Naive thymus-derived CD4-positive, alpha-beta T cell (primary cell): ENCODE measurements at regions not wholly inside any gene's neighbourhood (a gene's known extent, or its start where the extent isn't known, plus 50 kb on each side); places are given as distances from the start of the nearest gene placed in this dataset.

Experiments used
- ATAC-seq: fragments of 150-1000 bp; cut with Tn5 transposase; 2 replicates; pipeline ENCODE4 v1.10.0; 2021; ENCODE audit warnings: mild to moderate bottlenecking, moderate library complexity
- CTCF ChIA-PET: fragments of 350-600 bp; sonication (Branson Sonifier 250); formaldehyde crosslinking; loops from one replicate; lab custom pipeline; 2021; ENCODE audit warnings: antibody characterized with exemption; lab: Charles Lee
- POLR2A ChIA-PET: fragments of 350-600 bp; sonication (Branson Sonifier 250); formaldehyde crosslinking; loops from one replicate; lab custom pipeline; 2021; ENCODE audit warnings: antibody characterized with exemption, inconsistent platforms; lab: Charles Lee
- DNase-seq, 9 donors: peaks; one replicate each; pipeline versions ENCODE4 v3.0.0 to v3.0.0-alpha.2; 2020 to 2022; ENCODE audit warnings: mixed read lengths in 1 of 9
- H3K27ac ChIP-seq: one replicate; pipeline ENCODE4 v1.7.0; 2013; ENCODE audit warnings: mild to moderate bottlenecking, low read depth, low read length, moderate library complexity
- H3K27me3 ChIP-seq, 2 donors: one replicate each; pipeline ENCODE4 v1.7.0; 2013; ENCODE audit warnings: low read length in 2 of 2, mild to moderate bottlenecking in 2 of 2, moderate library complexity in 2 of 2; ENCODE audit not compliant: control insufficient read depth in 2 of 2, insufficient read depth in 2 of 2
- H3K36me3 ChIP-seq, 3 experiments: 1 replicate in 2 of 3; 2 replicates in 1 of 3; pipeline ENCODE4 v1.7.0; 2013; ENCODE audit warnings: low read length in 3 of 3, mild to moderate bottlenecking in 3 of 3, moderate library complexity in 1 of 3; ENCODE audit not compliant: insufficient read depth in 3 of 3, control insufficient read depth in 2 of 3
- H3K4me1 ChIP-seq, 2 donors: one replicate each; pipeline ENCODE4 v1.7.0; 2013; ENCODE audit warnings: low read length in 2 of 2, mild to moderate bottlenecking in 2 of 2, moderate library complexity in 1 of 2; ENCODE audit not compliant: control insufficient read depth in 2 of 2, insufficient read depth in 2 of 2
- H3K4me3 ChIP-seq: 2 replicates; pipeline ENCODE4 v1.7.0; 2013; ENCODE audit warnings: mild to moderate bottlenecking, low read length
- H3K9me3 ChIP-seq, 3 experiments: 1 replicate in 2 of 3; 2 replicates in 1 of 3; pipeline ENCODE4 v1.7.0; 2013; ENCODE audit warnings: low read length in 3 of 3; ENCODE audit not compliant: control insufficient read depth in 2 of 3
- H3K27ac Mint-ChIP-seq, 9 donors: one replicate each; pipeline ENCODE4 v1.8.0; 2020 to 2022; ENCODE audit warnings: mixed read lengths in 9 of 9, mild to moderate bottlenecking in 8 of 9, moderate library complexity in 5 of 9, inconsistent platforms in 2 of 9
- H3K27me3 Mint-ChIP-seq, 5 donors: one replicate each; pipeline ENCODE4 v1.8.0; 2021 to 2022; ENCODE audit warnings: mixed read lengths in 5 of 5, mild to moderate bottlenecking in 1 of 5
- H3K36me3 Mint-ChIP-seq, 5 donors: one replicate each; pipeline ENCODE4 v1.8.0; 2020 to 2022; ENCODE audit warnings: mixed read lengths in 5 of 5, mild to moderate bottlenecking in 3 of 5, inconsistent platforms in 1 of 5
- H3K4me1 Mint-ChIP-seq, 7 donors: one replicate each; pipeline ENCODE4 v1.8.0; 2020 to 2022; ENCODE audit warnings: mixed read lengths in 7 of 7, mild to moderate bottlenecking in 3 of 7, inconsistent platforms in 1 of 7
- H3K4me3 Mint-ChIP-seq, 10 donors: one replicate each; pipeline ENCODE4 v1.8.0; 2020 to 2022; ENCODE audit warnings: mild to moderate bottlenecking in 10 of 10, mixed read lengths in 10 of 10, moderate library complexity in 6 of 10, inconsistent platforms in 2 of 10
- H3K9me3 Mint-ChIP-seq, 11 donors: one replicate each; pipeline ENCODE4 v1.8.0; 2020 to 2022; ENCODE audit warnings: mixed read lengths in 11 of 11, mild to moderate bottlenecking in 4 of 11, inconsistent platforms in 1 of 11, moderate library complexity in 1 of 11
- intact Hi-C, 2 donors: fragments of 100-400 bp; cut with micrococcal nuclease; formaldehyde crosslinking; loops; one replicate each; pipeline ENCODE4 v1.15.1; 2023

DNA sequence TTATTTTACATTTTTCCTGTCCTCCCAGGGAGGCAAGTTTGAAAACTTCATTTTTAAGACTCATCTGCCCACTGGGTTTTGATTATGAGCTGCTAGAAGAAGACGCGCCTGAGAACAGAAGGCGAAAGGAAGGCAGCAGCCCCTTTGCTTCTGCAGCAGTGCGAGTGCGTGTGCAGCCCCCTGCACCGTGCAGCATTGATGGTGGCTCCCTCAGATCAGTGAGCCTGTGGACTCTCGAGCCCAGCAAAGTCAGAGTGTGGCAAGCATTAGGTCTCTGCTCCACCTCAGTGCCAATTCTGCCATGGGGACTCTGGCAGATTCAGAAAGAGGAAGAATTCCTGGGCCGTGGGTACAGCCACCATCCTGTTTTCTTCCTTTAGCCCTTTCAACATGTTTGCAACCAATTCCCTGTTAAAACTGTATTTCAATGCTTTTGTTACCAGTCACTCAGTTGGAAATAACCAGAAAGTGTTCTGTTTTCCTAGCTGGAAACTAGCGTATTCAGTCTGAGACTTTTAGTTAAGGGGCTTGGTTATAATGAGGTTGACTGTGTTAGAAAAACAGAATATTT, 134.8 kb upstream of the OGFRL1 start:
- Histone ChIP-seq H3K4me3 (no peak overlapping the region), H3K9me3 (no peaks in the 10 kb centered on the region), H3K27ac (no peak overlapping the region), H3K36me3 (no peaks in the 10 kb centered on the region), H3K27me3 (no peaks in the 10 kb centered on the region), H3K4me1 (no peaks in the 10 kb centered on the region)
- CTCF ChIA-PET = interaction anchor here (0.6 kb wide), 1 partner anchor 22 kb away, joined by 4 read pairs; no protein-coding TSS in a partner anchor
- H3K4me1 Mint-ChIP-seq = no peaks in the 10 kb centered on the region
- intact Hi-C loops = no loop called here
- H3K27ac Mint-ChIP-seq = no peak overlapping the region
- POLR2A ChIA-PET = no interaction called here
- H3K4me3 Mint-ChIP-seq = no peak overlapping the region
- no peaks in the 10 kb centered on the region for H3K36me3 Mint-ChIP-seq
- H3K9me3 Mint-ChIP-seq = no peaks in the 10 kb centered on the region
- no peak for DNase-seq
- ATAC-seq = no peak
- peaks cover 0 to 7% (median 0%) of the 10 kb centered on the region in 5 donors for H3K27me3 Mint-ChIP-seq

DNA sequence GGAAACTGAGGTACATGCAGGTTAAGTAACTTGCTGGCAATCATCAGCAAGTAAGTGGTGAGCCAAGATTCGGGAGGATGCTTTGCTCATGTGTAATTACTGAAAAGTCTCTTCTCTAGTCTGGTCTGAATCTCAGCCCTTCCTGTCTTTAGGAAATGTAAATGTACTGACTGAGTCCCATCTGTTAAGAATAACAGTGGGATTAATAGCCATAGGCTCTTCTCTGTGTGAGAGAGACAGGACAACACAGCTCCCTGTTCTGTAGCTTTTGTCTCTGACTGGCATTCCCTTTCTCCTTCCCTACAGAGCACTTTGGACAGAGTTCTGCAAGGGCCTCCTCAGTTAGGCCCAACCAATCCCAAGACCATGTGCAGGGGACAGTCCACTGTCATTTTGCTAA, 131.3 kb upstream of the OGFRL1 start:
- Histone ChIP-seq H3K27me3 (no peaks in the 10 kb centered on the region), H3K4me1 (no peaks in the 10 kb centered on the region), H3K4me3 (no peak overlapping the region), H3K27ac (no peak overlapping the region), H3K36me3 (no peaks in the 10 kb centered on the region), H3K9me3 (no peaks in the 10 kb centered on the region)
- DNase-seq (no peak), ATAC-seq (no peak)
- no peak overlapping the region for H3K27ac Mint-ChIP-seq
- no peaks in the 10 kb centered on the region for H3K36me3 Mint-ChIP-seq
- H3K27me3 Mint-ChIP-seq = peaks cover 0 to 7% (median 0%) of the 10 kb centered on the region in 5 donors
- H3K9me3 Mint-ChIP-seq = no peaks in the 10 kb centered on the region
- intact Hi-C loops = no loop called here
- ChIA-PET CTCF (no interaction called here), POLR2A (no interaction called here)
- H3K4me1 Mint-ChIP-seq = no peaks in the 10 kb centered on the region
- no peak overlapping the region for H3K4me3 Mint-ChIP-seq

DNA sequence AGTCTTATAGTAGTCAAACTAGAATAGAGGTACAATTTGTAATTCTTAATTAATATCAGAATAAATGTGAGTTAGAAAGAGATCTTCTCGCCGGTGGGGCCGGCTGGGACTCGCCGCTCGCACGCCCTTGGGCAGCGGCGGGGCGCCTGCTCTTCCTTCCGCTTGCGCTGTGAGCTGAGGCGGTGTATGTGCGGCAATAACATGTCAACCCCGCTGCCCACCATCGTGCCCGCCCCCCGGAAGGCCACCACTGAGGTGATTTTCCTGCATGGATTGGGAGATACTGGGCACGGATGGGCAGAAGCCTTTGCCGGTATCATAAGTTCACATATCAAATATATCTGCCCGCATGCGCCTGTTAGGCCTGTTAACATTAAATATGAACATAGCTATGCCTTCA, 123.7 kb upstream of the OGFRL1 start:
- intact Hi-C loops = no loop called here
- Mint-ChIP-seq H3K36me3 (no peaks in the 10 kb centered on the region), H3K4me1 (no peaks in the 10 kb centered on the region)

DNA sequence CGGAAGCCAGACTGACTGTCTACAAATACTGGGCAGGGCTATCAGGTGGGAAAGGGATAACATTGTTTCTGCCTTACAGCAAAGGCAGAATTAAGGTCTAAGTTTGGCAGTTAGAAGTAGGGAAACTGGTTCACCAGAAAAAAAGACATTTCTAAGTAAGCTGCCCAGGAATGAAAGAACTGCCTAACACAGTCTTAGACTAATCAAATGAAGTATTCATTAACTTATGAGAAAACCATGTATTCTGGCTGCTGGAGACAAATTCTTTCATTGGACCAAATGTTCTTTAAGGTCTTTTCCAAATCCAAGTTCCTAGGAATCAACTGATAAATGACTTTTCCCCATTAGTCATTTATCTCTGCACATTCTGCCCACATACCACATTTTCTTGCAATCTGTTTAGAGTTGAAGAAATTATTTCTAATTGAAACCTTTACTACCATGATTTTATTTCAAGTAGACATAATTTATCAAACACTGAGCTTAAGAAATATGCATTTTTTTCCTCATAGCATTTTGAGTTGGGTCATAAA, 120.3 kb upstream of the OGFRL1 start:
- Histone ChIP-seq H3K9me3 (no peaks in the 10 kb centered on the region), H3K4me1 (no peaks in the 10 kb centered on the region), H3K36me3 (no peaks in the 10 kb centered on the region), H3K27me3 (no peaks in the 10 kb centered on the region), H3K4me3 (no peak overlapping the region), H3K27ac (no peak overlapping the region)
- H3K27ac Mint-ChIP-seq = no peak overlapping the region
- CTCF ChIA-PET = no interaction called here
- H3K36me3 Mint-ChIP-seq = no peaks in the 10 kb centered on the region
- H3K9me3 Mint-ChIP-seq = peaks cover 0 to 2% (median 0%) of the 10 kb centered on the region in 11 donors
- intact Hi-C loops = no loop called here
- peaks cover 0 to 15% (median 5%) of the 10 kb centered on the region in 5 donors for H3K27me3 Mint-ChIP-seq
- POLR2A ChIA-PET = no interaction called here
- no peak for DNase-seq
- ATAC-seq = no peak
- H3K4me1 Mint-ChIP-seq = no peaks in the 10 kb centered on the region
- H3K4me3 Mint-ChIP-seq = no peak overlapping the region

More for the DNA sequence above, 123.7 kb upstream of the OGFRL1 start:
- Mint-ChIP-seq H3K9me3 (peaks cover 0 to 2% (median 0%) of the 10 kb centered on the region in 11 donors), H3K27ac (no peak overlapping the region), H3K4me3 (no peak overlapping the region), H3K27me3 (peaks cover 0 to 16% (median 7%) of the 10 kb centered on the region in 5 donors)
- Histone ChIP-seq H3K27me3 (no peaks in the 10 kb centered on the region), H3K9me3 (no peaks in the 10 kb centered on the region), H3K36me3 (no peaks in the 10 kb centered on the region), H3K4me3 (no peak overlapping the region), H3K4me1 (no peaks in the 10 kb centered on the region), H3K27ac (no peak overlapping the region)
- CTCF ChIA-PET = no interaction called here
- ATAC-seq (no peak), DNase-seq (no peak)
- POLR2A ChIA-PET = no interaction called here

DNA sequence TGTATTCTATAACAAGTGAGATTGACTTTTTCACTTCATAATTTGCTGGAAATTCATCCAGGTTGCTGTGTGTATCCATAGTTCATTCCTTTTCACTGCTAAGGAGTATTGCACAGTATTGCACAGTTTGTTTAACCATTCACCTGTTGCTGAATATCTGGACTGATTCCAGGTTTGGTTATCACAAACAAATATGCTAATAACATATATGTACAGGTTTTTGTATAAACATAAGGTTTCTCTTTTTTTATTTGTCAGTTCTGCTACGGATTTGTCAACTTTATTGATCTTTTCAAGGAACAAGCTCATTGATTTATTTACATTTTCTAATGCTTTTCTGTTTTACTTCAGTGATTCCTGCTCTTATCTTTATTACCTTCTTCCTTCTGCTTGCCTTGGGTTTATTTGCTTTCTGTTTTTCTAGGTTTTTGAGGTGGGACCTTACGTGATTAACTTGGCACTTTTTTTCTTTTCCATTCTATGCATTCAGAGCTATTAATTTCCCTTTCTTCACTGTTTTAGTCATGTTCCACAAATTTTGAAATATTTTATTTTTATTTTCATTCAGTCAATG, 117.0 kb upstream of the OGFRL1 start:
- Histone ChIP-seq H3K4me3 (no peak overlapping the region), H3K27me3 (no peaks in the 10 kb centered on the region), H3K9me3 (no peaks in the 10 kb centered on the region), H3K27ac (no peak overlapping the region), H3K4me1 (no peaks in the 10 kb centered on the region), H3K36me3 (no peaks in the 10 kb centered on the region)
- Mint-ChIP-seq H3K36me3 (no peaks in the 10 kb centered on the region), H3K27me3 (peaks cover 0 to 27% (median 7%) of the 10 kb centered on the region in 5 donors), H3K9me3 (peaks cover 0 to 2% (median 0%) of the 10 kb centered on the region in 11 donors), H3K4me3 (no peak overlapping the region), H3K27ac (no peak overlapping the region), H3K4me1 (no peaks in the 10 kb centered on the region)
- intact Hi-C loops = no loop called here
- DNase-seq = no peak
- POLR2A ChIA-PET = no interaction called here
- CTCF ChIA-PET = no interaction called here
- no peak for ATAC-seq

DNA sequence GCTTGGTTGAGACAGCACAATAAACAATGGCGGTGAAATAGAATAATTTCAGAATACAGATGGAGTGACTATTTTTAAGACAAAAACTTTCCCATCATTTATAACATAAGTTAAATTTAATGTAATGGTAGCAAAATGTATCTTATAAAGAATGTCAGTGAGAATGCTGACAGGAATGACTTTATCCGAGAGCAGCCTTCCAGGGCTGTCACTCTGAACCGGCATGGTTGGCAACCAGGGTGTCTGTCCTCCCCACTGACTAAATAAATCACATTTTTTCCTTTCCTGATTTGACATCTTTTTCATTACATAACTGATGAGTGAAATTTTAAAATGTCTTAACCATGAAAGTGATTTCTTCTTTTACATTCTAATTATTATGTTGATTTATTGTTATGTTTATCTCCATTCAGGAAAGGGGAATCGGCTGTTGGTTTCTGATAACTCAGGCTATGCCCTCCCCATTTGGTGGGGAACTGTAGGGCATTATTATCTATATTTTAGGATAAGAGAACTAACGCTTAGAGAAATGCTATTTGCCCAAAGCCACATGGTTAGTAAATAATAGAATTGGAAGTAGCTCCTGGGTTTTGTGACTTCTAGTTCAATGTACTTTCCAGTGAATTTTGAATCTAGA, 109.2 kb upstream of the OGFRL1 start:
- H3K27ac Mint-ChIP-seq = no peak overlapping the region
- Histone ChIP-seq H3K4me3 (no peak overlapping the region), H3K27ac (no peak overlapping the region), H3K27me3 (no peaks in the 10 kb centered on the region), H3K9me3 (no peaks in the 10 kb centered on the region), H3K36me3 (no peaks in the 10 kb centered on the region), H3K4me1 (no peaks in the 10 kb centered on the region)
- ChIA-PET CTCF (no interaction called here), POLR2A (no interaction called here)
- DNase-seq = no peak
- ATAC-seq = no peak
- H3K4me3 Mint-ChIP-seq = no peak overlapping the region
- peaks cover 0 to 10% (median 0%) of the 10 kb centered on the region in 11 donors for H3K9me3 Mint-ChIP-seq
- H3K36me3 Mint-ChIP-seq = no peaks in the 10 kb centered on the region
- intact Hi-C loops = no loop called here
- no peaks in the 10 kb centered on the region for H3K4me1 Mint-ChIP-seq
- H3K27me3 Mint-ChIP-seq = peaks cover 14 to 34% (median 22%) of the 10 kb centered on the region in 5 donors
